Vagina (tissue), 2 donors: ENCODE measurements at regions not wholly inside any gene's neighbourhood (a gene's known extent, or its start where the extent isn't known, plus 50 kb on each side); places are given as distances from the start of the nearest gene placed in this dataset.
"Not testable (repeated sequence)": the region's sequence is repeated elsewhere in the genome, so short reads cannot be mapped to it uniquely, and the experiment has no call there.

Experiments used
- DNase-seq, 2 donors: peaks; one replicate each; pipeline ENCODE4 v3.0.0-alpha.2; 2017; ENCODE audit errors: extremely low spot score in 2 of 2
- H3K27ac ChIP-seq: fragments of 200-600 bp; sonication (generic); one replicate; pipeline ENCODE4 v1.5.1; 2019
- H3K27me3 ChIP-seq: fragments of 200-600 bp; sonication (generic); one replicate; pipeline ENCODE4 v1.5.1; 2019
- H3K36me3 ChIP-seq, 2 donors: fragments of 200-600 bp; sonication (generic); one replicate each; pipeline ENCODE4 v1.5.1; 2017 to 2019
- H3K4me1 ChIP-seq: fragments of 200-600 bp; sonication (generic); one replicate; pipeline ENCODE4 v1.5.1; 2019
- H3K4me3 ChIP-seq, 2 donors: fragments of 200-600 bp; sonication (generic); 1 replicate in 1 of 2; 2 replicates in 1 of 2; pipeline ENCODE4 v1.5.1; 2016 to 2019
- H3K9me3 ChIP-seq: fragments of 200-600 bp; sonication (generic); one replicate; pipeline ENCODE4 v1.5.1; 2019
- CTCF ChIP-seq, 3 experiments: fragments of 450-650 bp in 2 of 3; fragments of 200-600 bp in 1 of 3; sonication (generic) in 1 of 3; IDR thresholded peaks; one replicate each; pipeline ENCODE4 v1.5.1; 2017 to 2019; ENCODE audit warnings: antibody characterized with exemption in 3 of 3, mild to moderate bottlenecking in 2 of 3, moderate library complexity in 2 of 3
- POLR2A ChIP-seq, 2 donors: fragments of 450-650 bp; IDR thresholded peaks; one replicate each; pipeline ENCODE4 v1.6.1; 2017; ENCODE audit warnings: antibody characterized with exemption in 2 of 2, mild to moderate bottlenecking in 2 of 2, moderate library complexity in 2 of 2
- POLR2AphosphoS5 ChIP-seq, 2 donors: sonication (generic); formaldehyde crosslinking; IDR thresholded peaks; one replicate each; pipeline ENCODE4 v1.9.0; 2017; ENCODE audit warnings: antibody characterized with exemption in 2 of 2, mild to moderate bottlenecking in 2 of 2, low read depth in 1 of 2; ENCODE audit not compliant: insufficient read depth in 1 of 2
- intact Hi-C: fragments of 100-400 bp; cut with DNase I; formaldehyde crosslinking; loops from one replicate; pipeline ENCODE4 v1.15.1; 2023

- TF ChIP-seq CTCF (IDR thresholded peaks at IDR 0.05) (no peak), POLR2A (IDR thresholded peaks at IDR 0.05) (no peak), POLR2AphosphoS5 (IDR thresholded peaks at IDR 0.05; ENCODE audit: insufficient read depth in 1 of 2, low read depth in 1 of 2) (no peak)
- no peak for DNase-seq
- Histone ChIP-seq H3K4me3 (no peak overlapping the region), H3K36me3 (no peaks in the 10 kb centered on the region), H3K4me1 (no peaks in the 10 kb centered on the region), H3K9me3 (no peaks in the 10 kb centered on the region), H3K27ac (no peak overlapping the region), H3K27me3 (no peaks in the 10 kb centered on the region)
- intact Hi-C loops: no loop called here
Observed at GRCh38 chr3:22439626-22440025, 688.6 kb upstream of the ZNF385D start.

- TF ChIP-seq POLR2A (IDR thresholded peaks at IDR 0.05) (no peak), POLR2AphosphoS5 (IDR thresholded peaks at IDR 0.05; ENCODE audit: insufficient read depth in 1 of 2, low read depth in 1 of 2) (no peak), CTCF (IDR thresholded peaks at IDR 0.05) (no peak)
- Histone ChIP-seq H3K9me3 (no peaks in the 10 kb centered on the region), H3K4me1 (no peaks in the 10 kb centered on the region), H3K4me3 (no peak overlapping the region), H3K27ac (no peak overlapping the region), H3K36me3 (no peaks in the 10 kb centered on the region), H3K27me3 (no peaks in the 10 kb centered on the region)
- intact Hi-C loops: no loop called here
- DNase-seq: no peak
Observed at GRCh38 chr3:22441711-22442110, 690.7 kb upstream of the ZNF385D start.

GRCh38 chr3:22443571-22444233 lies 692.7 kb upstream of the ZNF385D start:
- Histone ChIP-seq H3K27ac (no peak overlapping the region), H3K27me3 (no peaks in the 10 kb centered on the region), H3K4me1 (no peaks in the 10 kb centered on the region), H3K4me3 (no peak overlapping the region), H3K36me3 (no peaks in the 10 kb centered on the region), H3K9me3 (no peaks in the 10 kb centered on the region)
- TF ChIP-seq CTCF (IDR thresholded peaks at IDR 0.05) (no peak), POLR2AphosphoS5 (IDR thresholded peaks at IDR 0.05; ENCODE audit: insufficient read depth in 1 of 2, low read depth in 1 of 2) (no peak)
- intact Hi-C loops: no loop called here
- no peak for DNase-seq

- H3K27ac ChIP-seq, intact Hi-C loops: not testable (repeated sequence)
Observed at GRCh38 chr3:22445336-22445735, 694.3 kb upstream of the ZNF385D start.

GRCh38 chr3:22450786-22451400 lies 699.9 kb upstream of the ZNF385D start:
- no peak for DNase-seq
- H3K9me3 ChIP-seq: no peaks in the 10 kb centered on the region
- H3K36me3 ChIP-seq: no peaks in the 10 kb centered on the region
- no peaks in the 10 kb centered on the region for H3K27me3 ChIP-seq
- H3K4me1 ChIP-seq: no peaks in the 10 kb centered on the region
- TF ChIP-seq POLR2AphosphoS5 (IDR thresholded peaks at IDR 0.05; ENCODE audit: insufficient read depth in 1 of 2, low read depth in 1 of 2) (no peak), CTCF (IDR thresholded peaks at IDR 0.05) (no peak), POLR2A (IDR thresholded peaks at IDR 0.05) (no peak)
- intact Hi-C loops: no loop called here
- no peak overlapping the region for H3K4me3 ChIP-seq
- no peak overlapping the region for H3K27ac ChIP-seq

More at GRCh38 chr3:22445336-22445735, 694.3 kb upstream of the ZNF385D start:
- H3K36me3 ChIP-seq, H3K4me3 ChIP-seq, H3K4me1 ChIP-seq, H3K9me3 ChIP-seq, DNase-seq, H3K27me3 ChIP-seq: not testable (repeated sequence)
